ENCODE measurements at regions not wholly inside any gene's neighbourhood (a gene's known extent, or its start where the extent isn't known, plus 50 kb on each side); places are given as distances from the start of the nearest gene placed in this dataset.

- Histone ChIP-seq H3K9me3 (no peaks in the 10 kb centered on the region), H3K4me3 (no peak overlapping the region), H3K27ac (no peak overlapping the region), H3K4me1 (peaks cover 0 to 11% (median 0%) of the 10 kb centered on the region in 3 donors), H3K36me3 (no peaks in the 10 kb centered on the region), H3K27me3 (peaks cover 0 to 67% (median 0%) of the 10 kb centered on the region in 4 donors)
- no peak for DNase-seq
- no peak for TF ChIP-seq CTCF (IDR thresholded peaks at IDR 0.05)
- no peak for TF ChIP-seq POLR2A (IDR thresholded peaks at IDR 0.05)
- intact Hi-C loops (cut with DNase I): no loop called here
- WGBS, 2 donors: 50 to 57% methylated on average over 3 of the region's 3 CpGs
Measured at GRCh38 chr3:44061268-44061667, 180.4 kb upstream of the TOPAZ1 start.

- Histone ChIP-seq H3K4me3 (no peak overlapping the region), H3K9me3 (no peaks in the 10 kb centered on the region), H3K4me1 (peaks cover 0 to 11% (median 0%) of the 10 kb centered on the region in 3 donors), H3K27ac (no peak overlapping the region), H3K27me3 (peaks cover 0 to 60% (median 0%) of the 10 kb centered on the region in 4 donors), H3K36me3 (no peaks in the 10 kb centered on the region)
- 28 to 47% methylated on average over 8 to 9 of the region's 9 CpGs for WGBS, 2 donors
- DNase-seq: no peak
- intact Hi-C loops (cut with DNase I): no loop called here
- TF ChIP-seq POLR2A (IDR thresholded peaks at IDR 0.05) (no peak), CTCF (IDR thresholded peaks at IDR 0.05) (no peak)
Measured at GRCh38 chr3:44061961-44062360, 179.7 kb upstream of the TOPAZ1 start.

GRCh38 chr3:44065311-44066094 lies 176.2 kb upstream of the TOPAZ1 start:
- H3K27ac ChIP-seq: no peak overlapping the region
- DNase-seq: no peak
- intact Hi-C loops (cut with DNase I): no loop called here
- peaks cover 0 to 32% (median 0%) of the 10 kb centered on the region in 4 donors for H3K27me3 ChIP-seq
- no peaks in the 10 kb centered on the region for H3K36me3 ChIP-seq
- no peaks in the 10 kb centered on the region for H3K9me3 ChIP-seq
- H3K4me1 ChIP-seq: no peaks in the 10 kb centered on the region
- no peak overlapping the region for H3K4me3 ChIP-seq
- WGBS, 2 donors: 52 to 58% methylated on average over 10 of the region's 10 CpGs
- TF ChIP-seq CTCF (IDR thresholded peaks at IDR 0.05) (no peak), POLR2A (IDR thresholded peaks at IDR 0.05) (no peak)

GRCh38 chr3:44066806-44067205 lies 174.9 kb upstream of the TOPAZ1 start:
- no peak for TF ChIP-seq CTCF (IDR thresholded peaks at IDR 0.05)
- no peak for TF ChIP-seq POLR2A (IDR thresholded peaks at IDR 0.05)
- Histone ChIP-seq H3K9me3 (no peaks in the 10 kb centered on the region), H3K27ac (no peak overlapping the region), H3K4me3 (no peak overlapping the region), H3K36me3 (no peaks in the 10 kb centered on the region), H3K4me1 (no peaks in the 10 kb centered on the region), H3K27me3 (peaks cover 0 to 21% (median 0%) of the 10 kb centered on the region in 4 donors)
- WGBS, 2 donors: 69 to 74% methylated on average over 3 of the region's 3 CpGs
- intact Hi-C loops (cut with DNase I): no loop called here
- no peak for DNase-seq

- DNase-seq: no peak
- no peak overlapping the region for H3K4me3 ChIP-seq
- intact Hi-C loops (cut with DNase I): no loop called here
- 79 to 85% methylated on average over 2 to 4 of the region's 6 CpGs for WGBS, 2 donors
- peaks cover 0 to 15% (median 0%) of the 10 kb centered on the region in 4 donors for H3K27me3 ChIP-seq
- no peaks in the 10 kb centered on the region for H3K36me3 ChIP-seq
- H3K9me3 ChIP-seq: no peaks in the 10 kb centered on the region
- TF ChIP-seq CTCF (IDR thresholded peaks at IDR 0.05): no peak
- H3K27ac ChIP-seq: no peak overlapping the region
- no peaks in the 10 kb centered on the region for H3K4me1 ChIP-seq
Measured at GRCh38 chr3:44067431-44067830, 174.3 kb upstream of the TOPAZ1 start.
